Neural cell (in vitro differentiated cells): ENCODE measurements at regions not wholly inside any gene's neighbourhood (a gene's known extent, or its start where the extent isn't known, plus 50 kb on each side); places are given as distances from the start of the nearest gene placed in this dataset.

ENCODE experiments used
- H2AFZ ChIP-seq: fragments of 200-600, 300-800 bp; sonication (generic), shearing (Covaris generic); 2 replicates; pipeline ENCODE4 v1.6.0; 2014; ENCODE audit warnings: low read depth, mild to moderate bottlenecking, antibody characterized with exemption, low read length, moderate library complexity
- H3F3A ChIP-seq: fragments of 200-600 bp; shearing (Covaris generic); 2 replicates; pipeline ENCODE4 v1.6.1; 2016; ENCODE audit warnings: mild to moderate bottlenecking, moderate library complexity, mixed read lengths, antibody characterized with exemption, low read length; ENCODE audit not compliant: insufficient read depth, poor library complexity, severe bottlenecking
- H3K27ac ChIP-seq: fragments of 200-600, 300-800 bp; sonication (generic), shearing (Covaris generic); 2 replicates; pipeline ENCODE4 v1.5.1; 2014; ENCODE audit warnings: mild to moderate bottlenecking, low read length, moderate library complexity
- H3K27me3 ChIP-seq: fragments of 300-800, 200-600 bp; sonication (generic), shearing (Covaris generic); 2 replicates; pipeline ENCODE4 v1.6.0; 2014; ENCODE audit warnings: mild to moderate bottlenecking, low read depth, low read length, moderate library complexity; ENCODE audit not compliant: insufficient read depth
- H3K36me3 ChIP-seq: fragments of 300-800, 200-600 bp; sonication (generic), shearing (Covaris generic); 2 replicates; pipeline ENCODE4 v1.5.1; 2014; ENCODE audit warnings: mild to moderate bottlenecking, antibody characterized with exemption, low read length, moderate library complexity; ENCODE audit not compliant: insufficient read depth
- H3K4me2 ChIP-seq: fragments of 300-800, 200-600 bp; sonication (generic), shearing (Covaris generic); 2 replicates; pipeline ENCODE4 v1.6.0; 2014; ENCODE audit warnings: mild to moderate bottlenecking, low read length
- H3K4me3 ChIP-seq: fragments of 300-800, 200-600 bp; sonication (generic), shearing (Covaris generic); 2 replicates; pipeline ENCODE4 v1.5.1; 2014; ENCODE audit warnings: mild to moderate bottlenecking, low read length, moderate library complexity
- H3K79me2 ChIP-seq: fragments of 200-600 bp; shearing (Covaris generic); replicated peaks from 2 replicates; pipeline ENCODE4 v1.6.0; 2014; ENCODE audit warnings: mild to moderate bottlenecking, low read length, moderate library complexity; ENCODE audit not compliant: insufficient read depth
- H3K9ac ChIP-seq: fragments of 300-800, 200-600 bp; sonication (generic), shearing (Covaris generic); 2 replicates; pipeline ENCODE4 v1.6.1; 2016; ENCODE audit warnings: mild to moderate bottlenecking, low read length, mixed read lengths
- H3K9me2 ChIP-seq: fragments of 200-600 bp; shearing (Covaris generic); 2 replicates; pipeline ENCODE4 v1.6.1; 2016; ENCODE audit warnings: mild to moderate bottlenecking, low read length, mixed read lengths; ENCODE audit not compliant: insufficient read depth
- H3K9me3 ChIP-seq: fragments of 200-600, 300-800 bp; sonication (generic), shearing (Covaris generic); 2 replicates; pipeline ENCODE4 v1.6.1; 2016; ENCODE audit warnings: mild to moderate bottlenecking, mixed run types, low read length, moderate library complexity, mixed read lengths
- H4K20me1 ChIP-seq: fragments of 200-600 bp; shearing (Covaris generic); 2 replicates; pipeline ENCODE4 v1.6.1; 2016; ENCODE audit warnings: mild to moderate bottlenecking, mixed run types; ENCODE audit not compliant: insufficient read depth
- CTCF ChIP-seq: fragments of 450-650 bp; IDR thresholded peaks from 2 replicates; pipeline ENCODE4 v1.5.1; 2014; ENCODE audit warnings: antibody characterized with exemption, mild to moderate bottlenecking, moderate library complexity; ENCODE audit not compliant: poor library complexity, severe bottlenecking
- EP300 ChIP-seq: fragments of 450-650 bp; conservative IDR thresholded peaks from 2 replicates; pipeline ENCODE4 v1.6.1; 2014; ENCODE audit warnings: antibody characterized with exemption, mild to moderate bottlenecking, moderate library complexity; ENCODE audit not compliant: poor library complexity, severe bottlenecking
- EZH2 ChIP-seq: fragments of 200-600, 300-800 bp; shearing (Covaris generic), sonication (generic); IDR thresholded peaks from 2 replicates; pipeline ENCODE4 v1.6.1; 2014; ENCODE audit warnings: antibody characterized with exemption, low read length, borderline replicate concordance, mild to moderate bottlenecking; ENCODE audit not compliant: insufficient read depth, poor library complexity, severe bottlenecking
- MXI1 ChIP-seq: fragments of 450-650 bp; conservative IDR thresholded peaks from 2 replicates; pipeline ENCODE4 v1.6.1; 2014; ENCODE audit warnings: antibody characterized with exemption, mild to moderate bottlenecking; ENCODE audit not compliant: poor library complexity, severe bottlenecking
- POLR2AphosphoS5 ChIP-seq: IDR thresholded peaks from 2 replicates; pipeline ENCODE4 v1.6.1; 2012
- RAD21 ChIP-seq: fragments of 450-650 bp; conservative IDR thresholded peaks from 2 replicates; pipeline ENCODE4 v1.6.1; 2014; ENCODE audit warnings: antibody characterized with exemption, mild to moderate bottlenecking, moderate library complexity
- REST ChIP-seq: IDR thresholded peaks from 2 replicates; pipeline ENCODE4 v1.6.1; 2012; ENCODE audit warnings: borderline replicate concordance
- SMC3 ChIP-seq: fragments of 450-650 bp; conservative IDR thresholded peaks from 2 replicates; pipeline ENCODE4 v1.6.1; 2014; ENCODE audit warnings: antibody characterized with exemption, mild to moderate bottlenecking, moderate library complexity; ENCODE audit not compliant: poor library complexity
- TAF1 ChIP-seq: IDR thresholded peaks from 2 replicates; pipeline ENCODE4 v1.6.1; 2012; ENCODE audit warnings: low read depth

GRCh38 chr5:106921567-106921966 lies 749.2 kb downstream of the EFNA5 start:
- Histone ChIP-seq H3K9me3 (no peaks in the 10 kb centered on the region), H3K4me2 (no peak overlapping the region)

GRCh38 chr5:106910486-106910885 lies 760.3 kb downstream of the EFNA5 start:
- Histone ChIP-seq H3K9me2 (no peaks in the 10 kb centered on the region), H3K27me3 (no peaks in the 10 kb centered on the region), H3K27ac (no peak overlapping the region), H3K4me2 (no peak overlapping the region), H3K9me3 (no peaks in the 10 kb centered on the region), H2AFZ (no peak overlapping the region), H3K36me3 (no peaks in the 10 kb centered on the region), H3K79me2 (no peaks in the 10 kb centered on the region), H3F3A (no peaks in the 10 kb centered on the region), H4K20me1 (no peaks in the 10 kb centered on the region), H3K4me3 (no peak overlapping the region), H3K9ac (no peak overlapping the region)
- no peak for TF ChIP-seq REST
- no peak for TF ChIP-seq SMC3
- TF ChIP-seq EZH2: no peak
- no peak for TF ChIP-seq MXI1
- no peak for TF ChIP-seq TAF1
- TF ChIP-seq POLR2AphosphoS5: no peak
- TF ChIP-seq EP300: no peak
- TF ChIP-seq RAD21: no peak
- TF ChIP-seq CTCF: no peak

More at GRCh38 chr5:106921567-106921966, 749.2 kb downstream of the EFNA5 start:
- Histone ChIP-seq H2AFZ (no peak overlapping the region), H3K9ac (no peak overlapping the region), H3K27ac (no peak overlapping the region), H3K9me2 (no peaks in the 10 kb centered on the region), H3K36me3 (no peaks in the 10 kb centered on the region), H3K27me3 (no peaks in the 10 kb centered on the region), H4K20me1 (no peaks in the 10 kb centered on the region), H3K4me3 (no peak overlapping the region), H3F3A (no peaks in the 10 kb centered on the region), H3K79me2 (no peaks in the 10 kb centered on the region)
- TF ChIP-seq MXI1: no peak
- no peak for TF ChIP-seq TAF1
- no peak for TF ChIP-seq EP300
- no peak for TF ChIP-seq REST
- TF ChIP-seq POLR2AphosphoS5: no peak
